ENCODE measurements at regions not wholly inside any gene's neighbourhood (a gene's known extent, or its start where the extent isn't known, plus 50 kb on each side); places are given as distances from the start of the nearest gene placed in this dataset.

GRCh38 chr10:121300723-121301122 lies 297.5 kb downstream of the FGFR2 start:
- no peak for TF ChIP-seq CTCF (IDR thresholded peaks at IDR 0.05; ENCODE audit: insufficient read depth, low read depth, low read length)
- DNase-seq (ENCODE audit: low read depth): no peak
- no peak overlapping the region for H3K4me3 ChIP-seq (ENCODE audit: low read depth, low read length)

DNA sequence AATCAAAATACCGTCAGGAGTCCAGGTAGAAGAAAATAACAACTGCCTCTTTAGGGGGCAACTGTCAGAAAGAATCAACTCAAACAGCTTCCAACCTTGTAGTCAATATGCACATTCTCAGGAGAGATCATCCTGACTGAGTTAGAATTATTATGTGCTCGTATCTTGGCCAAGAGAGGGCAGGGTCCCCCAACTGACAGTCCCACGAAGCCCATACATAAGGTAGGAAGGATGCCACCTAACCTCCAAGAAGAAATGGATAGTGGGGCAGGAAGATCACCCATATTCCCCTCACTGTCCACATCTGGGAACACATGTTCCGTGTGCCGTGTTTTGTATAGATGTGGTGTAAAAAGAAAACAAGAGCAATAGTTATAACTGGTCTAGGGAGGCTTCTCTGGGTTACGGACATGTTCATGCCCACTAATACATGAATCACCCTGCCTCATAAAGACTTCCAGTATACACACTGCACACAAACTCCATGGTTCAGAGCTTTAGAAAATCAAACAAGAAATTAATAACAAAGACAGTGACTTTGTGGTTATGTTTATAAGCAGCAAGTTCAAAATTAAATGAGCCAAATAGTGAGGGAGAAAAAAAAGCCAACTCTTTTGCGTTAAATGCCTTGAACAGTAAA lies 295.6 kb downstream of the FGFR2 start:
- H3K4me3 ChIP-seq (ENCODE audit: low read depth, low read length): no peak overlapping the region
- DNase-seq (ENCODE audit: low read depth): no peak
- no peak for TF ChIP-seq CTCF (IDR thresholded peaks at IDR 0.05; ENCODE audit: insufficient read depth, low read depth, low read length)

DNA sequence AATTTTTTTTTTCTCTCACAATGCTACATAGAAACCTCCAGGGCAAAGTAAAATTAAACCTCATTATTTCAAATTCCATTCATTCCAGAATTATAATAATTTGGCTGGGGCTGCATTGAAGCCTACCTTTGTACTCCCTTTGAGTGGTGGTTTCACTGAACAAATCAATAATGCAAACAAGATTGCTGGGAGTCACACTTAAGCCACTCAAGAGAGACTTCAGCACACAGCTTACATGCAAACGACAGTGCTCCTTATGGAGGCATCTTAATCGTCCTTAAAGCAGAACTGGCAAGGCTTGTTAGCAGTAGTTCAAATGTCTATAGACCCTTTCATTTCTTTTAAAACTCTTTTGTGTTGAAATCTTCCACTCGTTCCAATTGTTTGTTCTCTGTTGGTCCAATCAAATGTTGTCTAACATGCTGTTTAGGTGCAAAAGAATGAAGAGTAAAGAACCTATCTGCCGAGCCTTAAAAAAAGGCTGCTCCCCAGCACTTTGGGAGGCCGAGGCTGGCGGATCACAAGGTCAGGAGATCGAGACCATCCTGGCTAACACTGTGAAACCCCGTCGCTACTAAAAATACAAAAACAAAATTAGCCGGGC lies 294.9 kb downstream of the FGFR2 start:
- no peak for DNase-seq (ENCODE audit: low read depth)
- no peak overlapping the region for H3K4me3 ChIP-seq (ENCODE audit: low read depth, low read length)
- no peak for TF ChIP-seq CTCF (IDR thresholded peaks at IDR 0.05; ENCODE audit: insufficient read depth, low read depth, low read length)

DNA sequence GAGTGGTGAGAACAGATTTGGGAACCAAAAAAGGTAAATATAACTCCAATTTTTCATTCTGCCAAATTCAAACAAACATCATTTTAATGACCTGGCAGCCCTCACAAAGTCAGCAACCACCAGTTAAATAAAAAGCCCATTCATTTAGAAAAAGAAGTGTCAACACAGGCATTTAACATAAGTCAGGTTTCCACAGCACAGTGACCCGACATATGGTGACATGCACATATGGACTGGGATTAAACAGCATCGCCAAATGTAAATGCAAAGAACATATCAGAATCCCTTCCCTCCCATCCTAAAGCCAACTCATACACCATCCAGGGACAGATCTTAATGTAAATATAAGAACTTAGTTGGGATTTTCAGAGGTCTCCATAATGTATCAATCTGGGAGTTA lies 293.2 kb downstream of the FGFR2 start:
- no peak for TF ChIP-seq CTCF (IDR thresholded peaks at IDR 0.05; ENCODE audit: insufficient read depth, low read depth, low read length)
- H3K4me3 ChIP-seq (ENCODE audit: low read depth, low read length): no peak overlapping the region
- DNase-seq (ENCODE audit: low read depth): no peak

DNA sequence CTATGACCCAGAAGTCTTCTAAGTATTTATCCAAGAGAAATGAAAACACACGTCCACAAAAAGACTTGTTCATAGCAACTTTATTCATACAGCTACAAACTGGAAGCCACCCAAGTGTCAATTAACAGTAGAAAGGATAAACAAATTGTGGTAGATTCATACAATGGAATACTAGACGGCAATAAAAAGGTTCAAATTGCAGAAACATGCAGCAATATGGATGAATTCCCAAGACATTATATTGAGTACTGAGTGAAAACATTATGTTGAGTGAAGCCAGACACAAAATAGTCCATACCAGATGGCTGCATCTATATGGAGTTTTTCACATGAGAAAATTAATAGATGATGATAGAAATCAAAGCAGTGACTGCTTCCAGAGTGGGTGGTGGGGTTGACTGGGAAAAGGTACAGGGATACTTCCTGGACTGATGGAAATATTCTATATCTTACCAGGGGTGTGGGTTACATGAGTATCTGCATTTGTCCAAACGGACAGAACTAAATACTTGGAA lies 292.0 kb downstream of the FGFR2 start:
- H3K4me3 ChIP-seq (ENCODE audit: low read depth, low read length): no peak overlapping the region
- no peak for TF ChIP-seq CTCF (IDR thresholded peaks at IDR 0.05; ENCODE audit: insufficient read depth, low read depth, low read length)
- DNase-seq (ENCODE audit: low read depth): no peak

GRCh38 chr10:121307411-121307980 lies 290.7 kb downstream of the FGFR2 start:
- TF ChIP-seq CTCF (IDR thresholded peaks at IDR 0.05; ENCODE audit: insufficient read depth, low read depth, low read length): no peak
- H3K4me3 ChIP-seq (ENCODE audit: low read depth, low read length): no peak overlapping the region
- DNase-seq (ENCODE audit: low read depth): no peak
